SW 1271 (cell line): ENCODE measurements at regions not wholly inside any gene's neighbourhood (a gene's known extent, or its start where the extent isn't known, plus 50 kb on each side); places are given as distances from the start of the nearest gene placed in this dataset.

Experiments used
- DNase-seq, 2 experiments: peaks; one replicate each; lab custom pipeline; 2025; lab: John Stamatoyannopoulos, UW

GRCh38 chr7:25557379-25557917, 329.2 kb upstream of the NPVF start:
- no peak for DNase-seq

- no peak for DNase-seq
Measured at GRCh38 chr7:25557930-25558329, 329.6 kb upstream of the NPVF start.

GRCh38 chr7:25558605-25559004, 330.3 kb upstream of the NPVF start:
- no peak for DNase-seq

- no peak for DNase-seq
Measured at GRCh38 chr7:25559581-25560367, 331.5 kb upstream of the NPVF start.

GRCh38 chr7:25562673-25563182, 334.4 kb upstream of the NPVF start:
- no peak for DNase-seq

GRCh38 chr7:25565002-25565401, 336.7 kb upstream of the NPVF start:
- no peak for DNase-seq

- peak in 1 of 2 experiments; percentile 64 for DNase-seq
Measured at GRCh38 chr7:25565949-25566348, 337.7 kb upstream of the NPVF start.

GRCh38 chr7:25567430-25567829, 339.1 kb upstream of the NPVF start:
- no peak for DNase-seq

- DNase-seq = no peak
Measured at GRCh38 chr7:25569765-25570164, 341.5 kb upstream of the NPVF start.

GRCh38 chr7:25572423-25572822, 344.1 kb upstream of the NPVF start:
- no peak for DNase-seq

- DNase-seq = no peak
Measured at GRCh38 chr7:25574828-25575227, 346.5 kb upstream of the NPVF start.

- DNase-seq = no peak
Measured at GRCh38 chr7:25575634-25576033, 347.3 kb upstream of the NPVF start.

- DNase-seq = no peak
Measured at GRCh38 chr7:25578991-25579777, 350.9 kb upstream of the NPVF start.

GRCh38 chr7:25579778-25580075, 351.4 kb upstream of the NPVF start:
- DNase-seq = no peak

- no peak for DNase-seq
Measured at GRCh38 chr7:25580141-25580540, 351.9 kb upstream of the NPVF start.

- DNase-seq = no peak
Measured at GRCh38 chr7:25583621-25584020, 355.3 kb upstream of the NPVF start.

GRCh38 chr7:25584112-25584938, 356.0 kb upstream of the NPVF start:
- DNase-seq = no peak

- DNase-seq = no peak
Measured at GRCh38 chr7:25586513-25586912, 358.2 kb upstream of the NPVF start.

GRCh38 chr7:25594122-25594521, 365.8 kb upstream of the NPVF start:
- no peak for DNase-seq

- DNase-seq = no peak
Measured at GRCh38 chr7:25594728-25595127, 366.4 kb upstream of the NPVF start.

- no peak for DNase-seq
Measured at GRCh38 chr7:25595996-25596395, 367.7 kb upstream of the NPVF start.

GRCh38 chr7:25596443-25596842, 368.2 kb upstream of the NPVF start:
- no peak for DNase-seq
